ENCODE measurements at regions not wholly inside any gene's neighbourhood (a gene's known extent, or its start where the extent isn't known, plus 50 kb on each side); places are given as distances from the start of the nearest gene placed in this dataset.

GRCh38 chr10:125401462-125401861 is 241.1 kb upstream of the CTBP2 start:
- no peak for TF ChIP-seq EZH2phosphoT487 (IDR thresholded peaks at IDR 0.05; ENCODE audit: borderline replicate concordance, low read depth, low read length)
- TF ChIP-seq, protein P1, sequence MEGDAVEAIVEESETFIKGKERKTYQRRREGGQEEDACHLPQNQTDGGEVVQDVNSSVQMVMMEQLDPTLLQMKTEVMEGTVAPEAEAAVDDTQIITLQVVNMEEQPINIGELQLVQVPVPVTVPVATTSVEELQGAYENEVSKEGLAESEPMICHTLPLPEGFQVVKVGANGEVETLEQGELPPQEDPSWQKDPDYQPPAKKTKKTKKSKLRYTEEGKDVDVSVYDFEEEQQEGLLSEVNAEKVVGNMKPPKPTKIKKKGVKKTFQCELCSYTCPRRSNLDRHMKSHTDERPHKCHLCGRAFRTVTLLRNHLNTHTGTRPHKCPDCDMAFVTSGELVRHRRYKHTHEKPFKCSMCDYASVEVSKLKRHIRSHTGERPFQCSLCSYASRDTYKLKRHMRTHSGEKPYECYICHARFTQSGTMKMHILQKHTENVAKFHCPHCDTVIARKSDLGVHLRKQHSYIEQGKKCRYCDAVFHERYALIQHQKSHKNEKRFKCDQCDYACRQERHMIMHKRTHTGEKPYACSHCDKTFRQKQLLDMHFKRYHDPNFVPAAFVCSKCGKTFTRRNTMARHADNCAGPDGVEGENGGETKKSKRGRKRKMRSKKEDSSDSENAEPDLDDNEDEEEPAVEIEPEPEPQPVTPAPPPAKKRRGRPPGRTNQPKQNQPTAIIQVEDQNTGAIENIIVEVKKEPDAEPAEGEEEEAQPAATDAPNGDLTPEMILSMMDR (conservative IDR thresholded peaks at IDR 0.05; ENCODE audit: low read length): no peak
- DNase-seq (ENCODE audit: low spot score): no peak
- intact Hi-C loops (cut with micrococcal nuclease; ENCODE audit: unreplicated experiment): no loop called here
- CTCF ChIA-PET (ENCODE audit: unreplicated experiment): no interaction called here
- no peaks in the 10 kb centered on the region for H3K79me2 ChIP-seq (ENCODE audit: insufficient read depth, low read depth, low read length)
- no peak overlapping the region for H3K4me3 ChIP-seq (ENCODE audit: low read depth, low read length, poor library complexity, severe bottlenecking)
- no peaks in the 10 kb centered on the region for H3K36me3 ChIP-seq (ENCODE audit: insufficient read depth, low read length)
- H3K4me1 ChIP-seq (ENCODE audit: insufficient read depth, low read length, poor library complexity, severe bottlenecking): no peaks in the 10 kb centered on the region
- BruUV-seq (replicated peaks): no TSS peak
- H2AFZ ChIP-seq (ENCODE audit: low read length): no peak overlapping the region
- H4K20me1 ChIP-seq (ENCODE audit: insufficient read depth, low read length): no peaks in the 10 kb centered on the region
- POLR2A ChIA-PET: interaction anchor here (1.0 kb wide), 1 partner anchor 16 kb away, joined by 3 read pairs; no protein-coding TSS in a partner anchor
- no peak overlapping the region for H3K27ac ChIP-seq (ENCODE audit: low read depth, low read length, poor library complexity, severe bottlenecking)
- no peak overlapping the region for H3K4me2 ChIP-seq (ENCODE audit: low read length)
- H3K9me2 ChIP-seq (ENCODE audit: insufficient read depth, low read length): no peaks in the 10 kb centered on the region
- no peaks in the 10 kb centered on the region; the same call in 1 of the 2 replicates for H3K9me3 ChIP-seq (ENCODE audit: low read length)

DNA sequence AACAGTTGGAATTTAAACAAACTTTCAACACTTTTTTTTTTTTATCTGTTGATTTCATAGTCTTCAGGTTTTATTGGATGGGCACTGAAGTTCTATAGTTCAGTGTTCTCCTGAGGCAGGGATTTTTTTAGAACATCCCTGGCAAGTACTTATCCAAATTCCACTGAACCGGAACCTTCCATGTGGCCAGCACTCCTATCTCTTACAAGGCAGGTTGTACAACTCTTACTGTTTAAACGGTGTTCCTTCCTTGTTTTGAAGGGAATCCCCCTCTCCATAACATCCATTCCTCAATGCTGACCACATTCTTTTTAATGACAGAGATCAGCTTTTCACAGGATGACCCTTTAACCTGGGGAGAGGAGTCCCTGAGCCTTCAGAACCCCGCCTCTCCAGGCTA is 238.9 kb upstream of the CTBP2 start:
- ChIA-PET CTCF (ENCODE audit: unreplicated experiment) (no interaction called here), POLR2A (no interaction called here)
- no peaks in the 10 kb centered on the region; the same call in 1 of the 2 replicates for H3K9me3 ChIP-seq (ENCODE audit: low read length)
- H2AFZ ChIP-seq (ENCODE audit: low read length): no peak overlapping the region
- no peak overlapping the region for H3K27ac ChIP-seq (ENCODE audit: low read depth, low read length, poor library complexity, severe bottlenecking)
- H4K20me1 ChIP-seq (ENCODE audit: insufficient read depth, low read length): no peaks in the 10 kb centered on the region
- H3K4me2 ChIP-seq (ENCODE audit: low read length): no peak overlapping the region
- H3K79me2 ChIP-seq (ENCODE audit: insufficient read depth, low read depth, low read length): no peaks in the 10 kb centered on the region
- intact Hi-C loops (cut with micrococcal nuclease; ENCODE audit: unreplicated experiment): no loop called here
- no TSS peak for BruUV-seq (replicated peaks)
- no peak for DNase-seq (ENCODE audit: low spot score)
- H3K4me1 ChIP-seq (ENCODE audit: insufficient read depth, low read length, poor library complexity, severe bottlenecking): no peaks in the 10 kb centered on the region
- H3K4me3 ChIP-seq (ENCODE audit: low read depth, low read length, poor library complexity, severe bottlenecking): no peak overlapping the region
- no peaks in the 10 kb centered on the region for H3K36me3 ChIP-seq (ENCODE audit: insufficient read depth, low read length)
- no peak for TF ChIP-seq EZH2phosphoT487 (IDR thresholded peaks at IDR 0.05; ENCODE audit: borderline replicate concordance, low read depth, low read length)
- TF ChIP-seq, protein P1 (conservative IDR thresholded peaks at IDR 0.05; ENCODE audit: low read length): no peak
- no peaks in the 10 kb centered on the region for H3K9me2 ChIP-seq (ENCODE audit: insufficient read depth, low read length)

DNA sequence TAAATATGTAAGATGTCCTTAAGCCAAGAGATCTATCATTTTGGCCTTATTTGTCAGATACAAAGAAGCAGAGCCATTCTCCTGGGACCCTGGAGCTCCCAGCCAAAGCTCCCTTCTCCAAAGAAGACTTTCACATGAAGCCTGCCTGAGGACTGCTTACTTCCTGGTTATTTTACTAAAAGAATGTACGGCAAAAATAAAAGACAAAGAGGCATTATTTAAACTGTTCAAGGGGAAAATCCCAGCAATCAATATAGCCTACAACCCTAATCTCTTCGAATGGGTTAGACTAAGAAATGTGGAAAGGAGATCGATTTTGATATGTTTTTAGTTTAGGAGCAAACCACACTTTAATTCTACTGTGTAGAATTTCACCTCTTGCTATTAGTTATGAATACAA is 237.9 kb upstream of the CTBP2 start:
- H3K79me2 ChIP-seq (ENCODE audit: insufficient read depth, low read depth, low read length): no peaks in the 10 kb centered on the region

More for the DNA sequence above, 237.9 kb upstream of the CTBP2 start:
- H3K4me3 ChIP-seq (ENCODE audit: low read depth, low read length, poor library complexity, severe bottlenecking): no peak overlapping the region
- no peaks in the 10 kb centered on the region for H4K20me1 ChIP-seq (ENCODE audit: insufficient read depth, low read length)
- intact Hi-C loops (cut with micrococcal nuclease; ENCODE audit: unreplicated experiment): no loop called here
- BruUV-seq (replicated peaks): no TSS peak
- no peak overlapping the region; the same call in 1 of the 2 replicates for H2AFZ ChIP-seq (ENCODE audit: low read length)
- no peak overlapping the region for H3K27ac ChIP-seq (ENCODE audit: low read depth, low read length, poor library complexity, severe bottlenecking)
- H3K9me3 ChIP-seq (ENCODE audit: low read length): no peaks in the 10 kb centered on the region; the same call in 1 of the 2 replicates
- H3K36me3 ChIP-seq (ENCODE audit: insufficient read depth, low read length): no peaks in the 10 kb centered on the region
- TF ChIP-seq, protein P1 (conservative IDR thresholded peaks at IDR 0.05; ENCODE audit: low read length): no peak
- POLR2A ChIA-PET: no interaction called here
- H3K4me1 ChIP-seq (ENCODE audit: insufficient read depth, low read length, poor library complexity, severe bottlenecking): no peaks in the 10 kb centered on the region
- no peaks in the 10 kb centered on the region for H3K9me2 ChIP-seq (ENCODE audit: insufficient read depth, low read length)
- DNase-seq (ENCODE audit: low spot score): no peak
- H3K4me2 ChIP-seq (ENCODE audit: low read length): no peak overlapping the region
- CTCF ChIA-PET (ENCODE audit: unreplicated experiment): no interaction called here

Data from OCI-LY7 (cell line).